NCI-H446 (cell line): ENCODE measurements at regions not wholly inside any gene's neighbourhood (a gene's known extent, or its start where the extent isn't known, plus 50 kb on each side); places are given as distances from the start of the nearest gene placed in this dataset.
"Not testable (repeated sequence)": the region's sequence is repeated elsewhere in the genome, so short reads cannot be mapped to it uniquely, and the experiment has no call there.

ENCODE experiments used
- DNase-seq, 2 experiments: peaks; one replicate each; lab custom pipeline; 2025; lab: John Stamatoyannopoulos, UW

- no peak for DNase-seq
Measured at GRCh38 chr6:22748681-22749080, 179.3 kb downstream of the HDGFL1 start.

GRCh38 chr6:22749696-22750095 is 180.3 kb downstream of the HDGFL1 start:
- DNase-seq, result no peak

DNA sequence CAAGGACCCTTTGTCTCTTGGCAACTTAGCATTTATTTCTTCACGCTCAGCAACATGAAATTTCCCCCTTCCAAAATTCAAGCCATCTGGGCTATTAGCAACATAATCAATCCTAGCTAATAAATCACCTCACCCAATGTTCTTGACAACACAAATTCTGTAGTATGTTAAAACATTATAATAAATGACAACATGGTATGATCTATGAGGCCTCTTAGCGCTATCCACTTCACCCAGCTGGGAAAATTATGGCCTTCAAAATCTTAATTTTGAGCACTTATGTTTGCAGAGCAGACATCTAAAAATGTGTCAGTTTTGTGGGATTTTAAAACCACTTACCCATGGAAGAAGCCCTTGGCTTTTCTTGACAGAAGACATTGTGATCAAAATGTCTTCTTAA is 181.9 kb downstream of the HDGFL1 start:
- DNase-seq, result peak in 1 of 2 experiments; percentile 22

DNA sequence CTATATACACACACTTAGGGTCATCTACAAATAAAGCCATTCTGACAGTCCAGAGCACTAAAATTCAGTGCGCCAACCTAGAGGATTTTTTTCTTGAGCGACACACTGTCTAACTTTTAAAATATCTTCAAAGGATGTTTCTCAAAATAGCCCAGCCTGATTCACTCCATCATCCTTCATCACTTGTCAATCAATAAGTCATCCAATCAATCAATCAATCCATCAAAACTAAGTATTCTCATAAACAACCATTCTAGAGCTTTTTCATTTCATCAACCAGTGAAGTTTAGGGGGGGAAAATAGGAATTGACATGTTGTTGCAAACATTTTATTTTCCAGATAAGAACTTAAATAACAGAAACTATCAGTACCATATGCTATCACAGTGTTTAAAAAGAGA is 183.2 kb downstream of the HDGFL1 start:
- DNase-seq, result no peak

DNA sequence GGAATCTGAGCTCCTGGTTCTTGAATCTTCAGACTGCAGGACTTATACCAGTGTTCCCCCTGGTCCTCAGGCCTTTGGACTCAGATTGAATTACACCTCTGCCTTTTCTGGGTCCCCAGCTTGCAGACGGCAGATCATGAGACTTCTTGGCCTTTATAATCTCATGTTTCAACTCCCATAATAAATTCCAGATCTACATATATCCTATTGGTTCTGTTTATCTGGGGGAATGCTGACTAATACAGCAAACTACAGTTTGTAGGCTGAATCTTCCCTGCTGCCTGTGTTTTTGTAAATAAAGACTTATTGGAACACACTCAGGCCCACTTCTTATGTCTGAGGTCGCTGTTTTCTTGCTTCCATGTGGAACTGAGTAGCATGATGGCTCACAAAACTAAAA is 184.7 kb downstream of the HDGFL1 start:
- no peak for DNase-seq

GRCh38 chr6:22755605-22756004 is 186.2 kb downstream of the HDGFL1 start:
- peak in 1 of 2 experiments; percentile 52 for DNase-seq

DNA sequence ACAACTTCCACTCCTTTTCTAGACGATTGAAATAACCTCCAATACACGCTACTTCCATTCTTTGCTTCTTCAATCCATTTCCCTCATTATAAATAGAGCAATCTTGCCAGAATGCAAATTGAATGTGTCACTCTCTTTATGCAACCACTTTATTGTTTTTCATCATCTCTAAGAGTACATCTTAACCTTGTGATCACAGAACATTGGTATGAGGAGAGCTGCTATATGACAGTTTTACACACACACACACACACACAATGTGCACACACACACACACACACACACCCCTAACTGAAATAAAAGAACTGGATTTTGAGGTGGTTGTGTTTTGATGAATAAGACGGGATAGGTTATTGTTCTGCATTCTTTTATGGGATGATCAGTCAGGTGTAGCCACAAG is 187.0 kb downstream of the HDGFL1 start:
- DNase-seq, result no peak

DNA sequence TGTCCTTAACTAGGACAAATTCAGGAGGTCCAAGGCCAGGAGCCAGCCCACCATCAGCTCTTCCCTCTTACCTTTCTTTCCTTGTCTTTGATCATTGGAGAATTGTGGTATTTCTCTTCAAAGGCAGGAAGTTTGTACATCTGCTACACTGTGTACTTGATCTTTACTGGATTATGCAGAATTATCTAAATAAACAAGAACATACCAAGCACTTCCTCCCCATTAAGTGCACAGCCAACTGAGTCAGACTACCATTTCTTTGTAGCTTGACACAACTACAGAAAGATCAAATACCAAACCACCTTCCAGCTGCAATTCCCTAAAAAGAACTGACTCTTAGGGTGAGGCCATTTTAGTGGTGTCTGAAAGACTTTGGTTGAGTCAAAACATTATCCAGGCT is 195.1 kb downstream of the HDGFL1 start:
- no peak for DNase-seq

DNA sequence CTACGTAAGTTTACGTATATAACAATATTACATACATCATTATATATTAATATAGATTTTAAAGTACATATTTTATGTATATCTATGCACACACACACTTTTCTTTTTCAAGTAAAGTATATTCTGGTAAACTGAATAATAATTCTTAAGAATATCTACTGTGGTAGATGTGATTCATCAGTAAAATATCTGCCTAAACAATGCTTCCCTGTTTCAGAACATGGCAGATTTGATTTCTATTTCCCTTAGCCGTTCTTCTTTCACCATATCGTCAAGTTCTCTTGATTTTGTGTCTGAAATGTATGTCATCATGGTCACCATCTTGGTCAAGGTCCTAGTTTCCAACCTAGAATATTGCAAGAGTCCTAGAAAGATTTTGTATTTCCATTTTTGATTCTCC is 195.6 kb downstream of the HDGFL1 start:
- DNase-seq, result no peak

- DNase-seq, result no peak
Measured at GRCh38 chr6:22766979-22767378, 197.6 kb downstream of the HDGFL1 start.

DNA sequence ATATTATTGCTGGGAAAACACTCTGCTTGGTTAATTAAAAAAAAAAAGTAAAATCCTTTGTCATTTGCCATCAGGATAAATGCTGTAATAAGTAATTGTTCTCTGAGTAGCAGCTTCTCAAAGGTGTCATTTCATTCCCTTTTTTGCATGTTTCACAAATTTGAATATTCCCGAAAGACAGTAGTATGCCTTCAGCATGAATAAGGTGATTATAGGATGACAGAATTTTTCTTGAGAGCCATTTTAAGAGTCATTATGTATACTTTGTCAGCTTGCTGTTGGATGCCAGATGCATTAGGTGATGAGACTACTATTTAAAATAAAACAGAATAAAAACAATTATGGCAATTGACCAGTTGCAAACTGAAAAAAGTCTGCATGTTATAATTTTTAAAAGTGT is 200.7 kb downstream of the HDGFL1 start:
- no peak for DNase-seq

DNA sequence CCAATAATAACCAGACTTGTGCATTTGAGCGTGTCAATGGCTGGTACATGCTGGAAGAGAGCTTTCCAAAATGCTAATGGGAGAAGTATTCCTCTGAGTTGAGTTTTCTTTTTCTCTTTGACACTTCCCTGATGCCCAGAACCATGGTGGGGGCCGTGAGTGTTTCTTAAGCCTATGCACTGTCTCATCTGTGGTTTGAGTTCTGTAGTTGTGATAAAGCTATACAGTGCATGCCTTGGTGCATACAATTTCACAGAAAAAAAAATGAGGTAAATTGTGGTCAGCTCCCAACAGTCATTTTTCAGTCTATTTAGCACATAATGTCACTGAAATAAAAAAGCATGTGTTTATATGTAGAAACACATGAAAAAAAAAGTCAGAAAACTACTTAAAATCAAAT is 204.8 kb downstream of the HDGFL1 start:
- no peak for DNase-seq

- not testable (repeated sequence) for DNase-seq
Measured at GRCh38 chr6:22778438-22778837, 209.1 kb downstream of the HDGFL1 start.

GRCh38 chr6:22779062-22779461 is 209.7 kb downstream of the HDGFL1 start:
- DNase-seq, result no peak

DNA sequence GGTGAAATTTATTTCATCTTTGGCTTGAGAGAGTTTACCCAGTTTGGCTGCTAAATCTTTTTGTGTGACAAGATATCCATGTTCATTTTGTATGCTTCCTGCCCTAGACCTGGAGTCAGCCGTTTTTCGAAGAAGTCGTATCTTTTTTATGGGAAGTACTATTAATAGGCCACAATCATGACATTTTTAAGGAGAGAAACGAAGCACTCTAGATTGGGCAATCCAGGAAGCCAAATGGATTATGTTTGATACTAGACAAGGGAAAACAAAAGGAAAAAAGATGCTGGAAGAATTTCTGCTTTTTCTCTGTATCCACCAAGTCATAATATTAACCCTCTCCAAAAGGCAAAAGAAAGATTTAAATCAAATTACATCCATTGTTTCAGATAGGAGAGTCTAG is 214.6 kb downstream of the HDGFL1 start:
- DNase-seq, result no peak

DNA sequence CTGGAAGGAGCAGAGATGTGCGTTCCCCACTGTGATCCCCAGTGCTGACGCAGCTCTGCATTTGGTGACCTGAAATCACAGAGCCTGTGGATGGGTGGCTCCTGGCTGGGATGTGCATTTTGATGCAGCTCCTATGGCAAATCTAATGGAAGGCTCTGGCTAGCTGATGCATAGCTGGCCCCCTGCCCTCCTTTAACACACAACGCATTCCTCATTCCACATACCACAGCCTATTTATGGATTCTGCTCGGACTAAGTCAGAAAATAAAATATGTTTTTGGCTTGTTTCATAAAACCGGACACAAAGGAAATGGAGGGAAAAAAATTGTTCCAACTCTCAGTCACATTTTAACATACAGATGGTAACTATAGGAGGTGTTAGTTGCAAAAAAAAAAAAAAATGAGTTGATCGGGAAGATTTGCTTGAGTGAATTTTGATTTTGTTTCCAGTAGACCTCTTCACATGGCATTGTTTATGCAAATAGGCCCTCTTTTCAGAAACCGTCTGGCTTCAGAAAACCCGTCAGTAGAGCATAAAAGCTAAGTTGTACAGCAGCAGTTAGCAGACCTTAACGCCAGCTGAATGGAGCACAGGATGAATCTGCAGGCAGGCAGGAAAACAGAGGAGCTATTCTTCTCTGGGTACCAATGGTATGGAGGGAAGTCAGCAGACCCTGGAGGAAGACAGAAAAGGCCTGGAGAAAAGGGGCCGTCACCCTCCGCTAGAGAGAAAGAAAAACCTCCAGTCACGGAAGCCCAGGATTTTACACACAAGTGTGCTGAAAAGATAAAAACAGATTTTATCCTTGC is 215.4 kb downstream of the HDGFL1 start:
- DNase-seq, result peak; percentile 17 to 63

DNA sequence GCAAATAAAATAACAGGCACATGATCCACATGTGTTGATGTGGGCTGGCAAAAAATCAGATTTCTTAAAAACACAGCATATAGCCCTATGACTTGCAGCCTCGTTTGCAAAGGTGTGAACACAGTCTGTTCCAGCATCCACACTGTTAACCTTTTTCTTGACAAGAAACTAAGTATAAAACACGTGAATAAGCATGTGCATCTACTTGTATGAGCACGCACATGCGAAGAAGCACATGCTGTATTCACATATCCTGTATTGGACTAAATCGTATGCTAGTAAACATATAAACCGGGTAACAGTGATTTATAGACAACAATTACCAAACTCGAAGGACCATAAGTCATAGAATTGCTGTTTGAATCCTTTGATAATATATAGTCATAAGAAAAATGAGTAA is 218.7 kb downstream of the HDGFL1 start:
- DNase-seq, result no peak

GRCh38 chr6:22789315-22789714 is 219.9 kb downstream of the HDGFL1 start:
- DNase-seq, result peak in 1 of 2 experiments; percentile 8

- no peak for DNase-seq
Measured at GRCh38 chr6:22794844-22795243, 225.5 kb downstream of the HDGFL1 start.

- DNase-seq, result no peak
Measured at GRCh38 chr6:22800451-22800850, 231.1 kb downstream of the HDGFL1 start.

DNA sequence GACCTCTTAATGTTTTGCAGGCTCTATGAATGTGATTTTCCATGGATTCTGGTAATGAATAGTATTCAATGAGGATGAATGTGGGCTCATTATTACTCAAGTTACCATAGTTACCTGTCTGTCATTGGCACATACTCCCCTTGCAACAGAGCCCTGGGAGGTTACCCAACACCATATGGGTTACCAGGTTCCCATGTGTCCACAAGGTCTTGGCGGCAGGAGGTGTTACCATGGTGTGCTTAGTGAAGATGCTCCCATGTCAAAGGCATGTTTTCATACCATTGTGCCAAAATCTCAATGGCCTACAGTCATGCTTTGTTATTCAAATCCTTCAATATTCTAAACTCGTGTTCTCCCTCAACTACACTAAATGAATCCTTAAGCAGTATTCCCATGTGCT is 232.5 kb downstream of the HDGFL1 start:
- DNase-seq, result peak in 1 of 2 experiments; percentile 25

DNA sequence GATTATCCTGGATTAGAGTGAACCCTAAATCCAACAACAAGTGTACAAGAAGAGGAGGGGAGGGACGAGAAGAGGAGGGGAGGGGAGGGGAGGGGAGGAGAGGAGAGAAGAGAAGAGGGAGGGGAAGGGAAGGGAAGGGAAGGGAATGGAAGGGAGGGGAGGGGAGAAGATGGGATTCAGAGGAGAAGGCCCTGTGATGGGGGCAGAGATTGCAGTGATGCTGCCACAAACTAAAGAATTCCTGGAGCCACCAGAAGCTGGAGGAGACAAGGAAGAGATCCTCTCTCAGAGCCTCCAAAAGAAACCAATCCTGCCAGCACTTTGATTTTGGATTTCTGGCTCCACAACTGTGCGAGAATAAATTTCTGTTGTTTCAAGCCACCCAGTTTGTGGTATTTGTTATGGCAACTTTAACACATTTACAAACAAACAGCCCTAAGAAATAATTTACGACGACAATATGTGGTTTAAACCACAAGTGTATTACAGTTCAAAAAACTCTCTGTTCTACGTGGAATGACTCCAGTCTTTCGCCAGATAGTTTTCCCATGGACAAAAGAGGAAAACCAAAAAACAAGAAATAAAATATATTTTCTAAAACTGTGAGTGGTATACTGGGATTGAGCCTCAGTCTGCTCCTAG is 235.4 kb downstream of the HDGFL1 start:
- no peak for DNase-seq

- no peak for DNase-seq
Measured at GRCh38 chr6:22807261-22807660, 237.9 kb downstream of the HDGFL1 start.

GRCh38 chr6:22807818-22808217 is 238.5 kb downstream of the HDGFL1 start:
- no peak for DNase-seq
